ENCODE measurements at regions not wholly inside any gene's neighbourhood (a gene's known extent, or its start where the extent isn't known, plus 50 kb on each side); places are given as distances from the start of the nearest gene placed in this dataset.

DNA sequence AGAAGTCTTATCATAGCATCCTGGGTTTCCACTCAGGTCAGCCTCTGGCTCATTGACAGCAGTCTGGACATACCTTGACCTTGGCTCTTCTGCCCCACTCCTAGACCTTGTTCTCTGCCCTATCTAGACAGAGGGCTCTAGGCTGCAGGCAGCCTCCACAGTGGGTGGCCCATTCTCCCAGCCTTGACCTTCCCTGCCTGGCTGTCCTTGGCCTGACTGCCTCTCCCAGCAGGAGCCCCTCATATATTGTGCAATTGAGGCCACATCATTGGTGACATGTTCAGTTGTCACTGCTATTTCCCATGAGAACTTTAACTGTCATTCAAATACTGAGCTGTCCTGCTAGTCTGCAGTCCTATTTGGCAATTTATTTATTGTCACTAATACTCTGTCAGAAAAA is 503.4 kb downstream of the PLXNA4 start:
- Histone ChIP-seq H3K36me3 (ENCODE audit: control insufficient read depth in 2 of 2, extremely low read depth in 1 of 2, insufficient read depth in 2 of 2, low read length in 2 of 2) (no peaks in the 10 kb centered on the region), H3K4me3 (ENCODE audit: control insufficient read depth in 2 of 3, extremely low read depth in 1 of 3, insufficient read depth in 2 of 3, low read depth in 1 of 3, low read length in 3 of 3) (no peak overlapping the region), H3K27ac (ENCODE audit: control insufficient read depth, insufficient read depth, low read length) (no peak overlapping the region), H3K9ac (ENCODE audit: control insufficient read depth, extremely low read depth, insufficient read depth, low read length) (no peak overlapping the region), H4K20me1 (ENCODE audit: control insufficient read depth, extremely low read depth, insufficient read depth, low read length) (no peaks in the 10 kb centered on the region), H3K9me3 (ENCODE audit: control insufficient read depth, low read depth, low read length) (no peaks in the 10 kb centered on the region), H2AFZ (ENCODE audit: control insufficient read depth, low read length) (no peak overlapping the region), H3K79me2 (ENCODE audit: control insufficient read depth, insufficient read depth, low read length) (no peaks in the 10 kb centered on the region), H3K4me2 (ENCODE audit: control insufficient read depth, extremely low read depth, insufficient read depth, low read depth, low read length) (no peak overlapping the region), H3K27me3 (ENCODE audit: control insufficient read depth, extremely low read depth, insufficient read depth, low read length) (peaks cover 22% of the 10 kb centered on the region), H3K4me1 (ENCODE audit: control insufficient read depth, extremely low read depth, insufficient read depth, low read length) (no peaks in the 10 kb centered on the region), H3K9me1 (ENCODE audit: control insufficient read depth, extremely low read depth, insufficient read depth, low read length) (no peaks in the 10 kb centered on the region)
- FAIRE-seq (no peak), DNase-seq (ENCODE audit: low read depth, low spot score) (no peak)
- dilution Hi-C loops (cut with MboI; ENCODE audit: extremely low pct_ligation_motif_present, low sequenced_read_pairs): no loop called here
- TF ChIP-seq, protein P1, sequence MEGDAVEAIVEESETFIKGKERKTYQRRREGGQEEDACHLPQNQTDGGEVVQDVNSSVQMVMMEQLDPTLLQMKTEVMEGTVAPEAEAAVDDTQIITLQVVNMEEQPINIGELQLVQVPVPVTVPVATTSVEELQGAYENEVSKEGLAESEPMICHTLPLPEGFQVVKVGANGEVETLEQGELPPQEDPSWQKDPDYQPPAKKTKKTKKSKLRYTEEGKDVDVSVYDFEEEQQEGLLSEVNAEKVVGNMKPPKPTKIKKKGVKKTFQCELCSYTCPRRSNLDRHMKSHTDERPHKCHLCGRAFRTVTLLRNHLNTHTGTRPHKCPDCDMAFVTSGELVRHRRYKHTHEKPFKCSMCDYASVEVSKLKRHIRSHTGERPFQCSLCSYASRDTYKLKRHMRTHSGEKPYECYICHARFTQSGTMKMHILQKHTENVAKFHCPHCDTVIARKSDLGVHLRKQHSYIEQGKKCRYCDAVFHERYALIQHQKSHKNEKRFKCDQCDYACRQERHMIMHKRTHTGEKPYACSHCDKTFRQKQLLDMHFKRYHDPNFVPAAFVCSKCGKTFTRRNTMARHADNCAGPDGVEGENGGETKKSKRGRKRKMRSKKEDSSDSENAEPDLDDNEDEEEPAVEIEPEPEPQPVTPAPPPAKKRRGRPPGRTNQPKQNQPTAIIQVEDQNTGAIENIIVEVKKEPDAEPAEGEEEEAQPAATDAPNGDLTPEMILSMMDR (optimal IDR thresholded peaks at IDR 0.05 in 1 of 3, IDR thresholded peaks at IDR 0.05 in 1 of 3, conservative IDR thresholded peaks at IDR 0.05 in 1 of 3; ENCODE audit: extremely low read depth in 1 of 3, insufficient read depth in 2 of 3, low read length in 3 of 3): no peak
- no peak for TF ChIP-seq EZH2 (IDR thresholded peaks at IDR 0.05; ENCODE audit: low read length)

DNA sequence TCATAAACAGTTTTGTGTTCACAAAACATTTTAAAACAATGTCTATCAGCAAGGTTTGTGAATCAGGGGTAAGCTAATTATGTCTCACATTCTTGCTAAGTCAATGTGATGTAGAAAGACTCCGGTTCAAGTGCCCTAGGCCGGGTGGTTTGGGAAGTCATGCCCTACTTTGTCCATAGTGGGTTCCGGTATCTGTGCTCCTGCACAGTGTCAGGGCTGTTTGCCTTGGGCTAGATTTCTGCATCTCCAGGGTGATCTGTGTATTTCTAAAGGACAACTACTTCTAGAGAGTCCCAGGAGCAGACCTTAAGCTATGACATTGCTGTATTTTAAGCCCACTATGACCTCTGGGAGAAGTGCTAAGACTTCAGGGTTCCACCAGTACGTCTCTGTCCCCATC is 504.1 kb downstream of the PLXNA4 start:
- H3K36me3 ChIP-seq (ENCODE audit: control insufficient read depth in 2 of 2, extremely low read depth in 1 of 2, insufficient read depth in 2 of 2, low read length in 2 of 2): no peaks in the 10 kb centered on the region
- H3K4me1 ChIP-seq (ENCODE audit: control insufficient read depth, extremely low read depth, insufficient read depth, low read length): no peaks in the 10 kb centered on the region
- H3K4me2 ChIP-seq (ENCODE audit: control insufficient read depth, extremely low read depth, insufficient read depth, low read depth, low read length): no peak overlapping the region
- no peak overlapping the region for H2AFZ ChIP-seq (ENCODE audit: control insufficient read depth, low read length)
- H3K27ac ChIP-seq (ENCODE audit: control insufficient read depth, insufficient read depth, low read length): no peak overlapping the region
- no peaks in the 10 kb centered on the region for H3K9me3 ChIP-seq (ENCODE audit: control insufficient read depth, low read depth, low read length)
- H3K9ac ChIP-seq (ENCODE audit: control insufficient read depth, extremely low read depth, insufficient read depth, low read length): no peak overlapping the region
- no peaks in the 10 kb centered on the region for H3K9me1 ChIP-seq (ENCODE audit: control insufficient read depth, extremely low read depth, insufficient read depth, low read length)
- H3K79me2 ChIP-seq (ENCODE audit: control insufficient read depth, insufficient read depth, low read length): no peaks in the 10 kb centered on the region
- TF ChIP-seq, protein P1 (optimal IDR thresholded peaks at IDR 0.05 in 1 of 3, IDR thresholded peaks at IDR 0.05 in 1 of 3, conservative IDR thresholded peaks at IDR 0.05 in 1 of 3; ENCODE audit: extremely low read depth in 1 of 3, insufficient read depth in 2 of 3, low read length in 3 of 3): no peak
- no peak for TF ChIP-seq EZH2 (IDR thresholded peaks at IDR 0.05; ENCODE audit: low read length)
- no peak overlapping the region for H3K4me3 ChIP-seq (ENCODE audit: control insufficient read depth in 2 of 3, extremely low read depth in 1 of 3, insufficient read depth in 2 of 3, low read depth in 1 of 3, low read length in 3 of 3)
- DNase-seq (ENCODE audit: low read depth, low spot score) (no peak), FAIRE-seq (no peak)
- H4K20me1 ChIP-seq (ENCODE audit: control insufficient read depth, extremely low read depth, insufficient read depth, low read length): no peaks in the 10 kb centered on the region
- H3K27me3 ChIP-seq (ENCODE audit: control insufficient read depth, extremely low read depth, insufficient read depth, low read length): peaks cover 16% of the 10 kb centered on the region
- dilution Hi-C loops (cut with MboI; ENCODE audit: extremely low pct_ligation_motif_present, low sequenced_read_pairs): no loop called here
